Hematopoietic multipotent progenitor cell treated with erythropoietin and hydrocortisone succinate and interleukin-3 and kit ligand, for 8 days (in vitro differentiated cells): ENCODE measurements at regions not wholly inside any gene's neighbourhood (a gene's known extent, or its start where the extent isn't known, plus 50 kb on each side); places are given as distances from the start of the nearest gene placed in this dataset.
A peak's percentile ranks its signal among the peaks of the same experiment; 100 is the strongest.

Experiments used
- DNase-seq: peaks from one replicate; pipeline ENCODE4 v3.0.0-alpha.2; 2015

DNA sequence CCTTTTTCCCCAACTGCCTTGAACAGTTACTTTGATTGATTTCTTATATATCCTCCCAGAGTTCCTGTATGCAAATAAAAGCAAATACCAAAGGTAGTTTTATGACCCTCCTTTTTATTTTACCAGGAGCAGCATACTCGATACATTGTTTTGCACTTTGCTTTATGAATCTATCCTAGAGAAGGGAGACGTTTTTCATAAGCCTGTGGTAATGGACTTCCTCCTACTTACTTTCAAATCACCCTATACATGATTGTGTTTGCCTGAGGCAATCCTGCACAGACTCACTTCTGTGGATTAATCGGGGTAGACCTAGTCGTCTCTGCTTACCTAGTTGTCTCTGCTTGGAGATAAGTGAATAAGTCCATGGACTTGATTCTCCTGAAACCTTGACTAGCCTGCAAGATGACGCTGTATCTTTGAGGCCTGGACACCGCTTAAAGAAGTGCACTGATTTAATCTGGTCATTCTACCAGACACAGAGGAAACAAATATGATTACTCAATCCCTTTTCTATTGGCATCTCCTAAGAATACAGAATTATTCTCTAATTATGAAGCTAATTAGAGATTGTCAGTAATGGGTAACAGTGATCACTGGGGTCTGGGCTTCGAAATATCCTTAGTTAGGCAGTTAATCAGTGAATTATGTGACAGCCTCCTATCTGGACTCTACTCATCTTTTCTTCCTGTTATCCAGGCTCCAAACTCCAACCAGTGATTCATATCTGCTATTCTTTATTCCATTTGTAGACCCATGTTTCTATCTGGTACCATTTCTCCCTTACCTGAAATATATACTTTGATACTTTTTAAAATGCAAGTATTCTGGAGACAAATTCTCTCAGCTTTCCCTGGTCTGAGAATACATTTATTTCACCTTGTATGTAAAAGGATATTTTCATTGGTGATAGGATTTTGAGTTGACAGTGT lies 447.4 kb upstream of the TRIB2 start:
- no peak for DNase-seq

DNA sequence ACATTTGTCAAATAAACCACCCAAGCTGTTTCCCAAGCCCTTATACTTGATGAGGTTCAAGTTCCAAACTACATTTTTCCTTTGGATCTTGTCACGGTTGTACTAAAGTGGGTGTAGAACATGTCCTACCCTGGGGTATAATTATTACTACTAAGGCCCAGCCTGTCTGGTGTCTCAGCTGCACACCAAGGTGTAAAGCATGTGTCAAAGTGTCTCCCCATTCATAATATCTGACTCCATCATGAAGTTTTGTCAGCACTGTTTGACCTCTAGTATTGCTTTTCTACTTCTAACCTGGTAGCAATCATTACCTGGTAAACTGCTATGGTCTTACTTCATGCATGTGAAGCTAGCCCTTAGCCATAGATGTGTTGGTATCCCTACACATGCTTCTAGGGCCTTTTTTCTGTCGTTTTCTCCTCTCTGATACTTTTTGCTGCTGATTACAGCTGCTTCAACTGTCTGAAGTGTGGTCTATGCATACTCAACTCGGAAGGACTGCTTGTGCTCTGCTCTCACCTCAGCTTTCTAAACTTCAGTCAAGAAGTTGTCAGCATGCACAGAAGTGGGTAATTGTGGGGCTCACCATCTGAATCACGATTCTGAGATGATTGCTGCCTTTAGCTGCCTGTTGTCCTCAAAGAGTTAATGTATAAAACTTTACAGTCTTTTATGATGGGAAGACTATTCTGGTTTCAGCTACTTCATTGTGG lies 445.7 kb upstream of the TRIB2 start:
- DNase-seq, result no peak

DNA sequence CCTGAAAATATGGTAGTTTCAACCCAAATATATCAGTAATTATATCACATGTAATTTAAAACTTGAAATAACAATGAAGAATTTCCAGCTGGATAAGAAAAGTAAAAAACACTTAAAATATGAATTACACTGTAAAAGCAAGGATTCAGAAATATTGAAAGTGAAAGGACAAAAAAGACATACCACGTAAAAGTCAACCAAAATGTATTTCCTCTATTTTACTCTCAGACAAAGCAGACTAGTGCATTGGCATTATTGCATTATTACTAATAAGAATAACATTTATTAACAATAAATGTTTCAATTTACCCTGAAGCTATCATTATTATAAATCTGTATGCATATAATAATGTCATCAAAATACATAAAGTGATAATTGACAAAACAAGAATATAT lies 445.1 kb upstream of the TRIB2 start:
- DNase-seq, result no peak

DNA sequence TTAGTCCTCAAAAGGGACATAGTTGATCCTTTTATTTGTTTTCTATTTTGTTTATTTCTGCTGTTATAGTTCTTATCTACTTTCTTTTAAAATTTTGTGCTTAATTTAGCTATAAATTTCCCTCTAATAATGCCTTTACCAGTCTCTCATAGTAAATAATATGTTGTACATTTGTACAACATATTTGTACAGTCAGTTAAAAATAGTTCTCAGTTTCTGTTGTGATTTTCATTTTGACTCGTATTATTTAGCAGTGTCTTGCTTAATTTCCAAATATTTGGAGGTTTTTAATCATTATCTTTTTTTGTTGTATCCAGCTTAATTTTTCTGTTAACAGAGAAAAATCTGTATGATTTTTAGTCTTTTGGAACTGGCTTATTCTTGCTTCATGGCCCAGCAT lies 443.6 kb upstream of the TRIB2 start:
- DNase-seq, result no peak

DNA sequence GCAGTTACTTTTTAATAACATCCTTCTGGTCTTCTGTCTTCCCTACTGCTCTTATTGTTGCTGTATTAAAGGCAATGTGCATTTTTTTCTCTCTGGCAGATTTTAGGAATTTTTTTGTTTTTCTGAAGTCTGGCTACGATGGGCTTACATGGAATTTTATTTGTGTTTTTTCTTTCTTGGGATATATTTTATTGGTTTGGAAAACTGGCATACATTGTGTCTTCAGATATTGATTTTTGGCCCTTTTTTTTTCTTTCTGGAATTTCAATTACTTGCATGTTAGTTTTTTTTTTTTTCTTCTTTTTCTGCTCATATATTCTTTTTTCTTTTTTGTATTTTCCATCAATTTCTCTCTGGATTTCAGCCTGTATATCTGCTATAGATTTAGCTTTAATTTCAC lies 442.1 kb upstream of the TRIB2 start:
- no peak for DNase-seq

DNA sequence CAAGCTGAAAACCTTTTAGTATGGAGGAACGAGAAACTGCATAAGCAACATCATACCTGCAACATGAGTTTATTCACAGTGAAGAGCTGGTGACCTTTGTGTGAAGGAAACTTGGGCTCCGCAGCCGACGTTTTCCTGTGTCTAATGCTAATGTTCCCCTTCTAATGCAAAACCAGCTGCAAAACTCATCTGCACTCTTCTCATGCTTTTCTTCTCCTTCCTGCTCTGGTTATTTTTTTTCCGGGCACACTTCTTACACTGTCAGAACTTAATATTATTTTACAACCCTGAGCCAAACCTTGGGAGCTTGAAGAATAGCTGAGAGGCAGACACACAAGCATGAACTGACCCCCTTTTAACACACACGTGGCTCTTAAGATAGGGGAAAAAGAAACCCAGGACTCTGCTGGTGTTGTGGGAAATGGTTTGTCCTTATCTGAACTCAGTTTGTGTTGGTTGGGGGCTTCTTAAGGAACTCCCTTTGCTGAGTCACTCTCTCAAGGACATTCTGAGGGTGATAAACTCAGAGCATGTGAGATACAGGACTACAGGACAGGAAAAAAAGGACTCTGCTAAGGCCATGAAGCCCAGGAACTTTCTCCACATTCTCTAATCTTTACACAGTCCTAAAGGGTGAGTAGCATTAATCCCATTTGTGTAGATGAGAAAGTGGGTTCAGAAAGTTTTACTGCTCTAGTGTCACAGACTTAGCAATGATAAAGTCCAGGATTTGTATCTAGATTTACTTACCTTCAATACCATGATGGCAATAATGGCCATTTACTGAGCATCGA lies 439.3 kb upstream of the TRIB2 start:
- DNase-seq, result peak; percentile 97

DNA sequence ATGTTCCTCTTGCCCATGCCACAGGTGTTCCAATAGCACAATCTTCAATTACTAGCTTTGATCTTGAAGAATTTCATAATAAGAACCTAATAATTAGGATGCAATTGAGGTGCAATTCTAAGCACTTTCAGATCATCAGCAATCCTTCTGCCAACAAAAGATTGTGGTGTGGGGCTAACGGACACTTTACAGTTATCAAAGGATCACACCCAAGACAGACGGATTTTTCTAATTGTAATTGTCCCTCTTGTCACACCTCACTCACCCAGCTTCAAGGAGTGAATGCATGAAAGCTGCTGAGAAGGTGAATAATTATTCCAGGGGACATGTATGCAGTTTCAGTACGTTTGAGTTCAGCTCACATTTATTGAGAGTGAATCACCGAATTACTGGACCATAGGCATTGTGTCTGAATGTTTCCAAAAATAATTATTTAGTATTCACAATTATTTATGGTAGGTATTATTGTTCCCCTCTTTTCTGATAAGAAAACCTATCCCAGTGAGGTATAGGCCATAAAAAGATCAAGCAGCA lies 438.5 kb upstream of the TRIB2 start:
- peak; percentile 92 for DNase-seq

DNA sequence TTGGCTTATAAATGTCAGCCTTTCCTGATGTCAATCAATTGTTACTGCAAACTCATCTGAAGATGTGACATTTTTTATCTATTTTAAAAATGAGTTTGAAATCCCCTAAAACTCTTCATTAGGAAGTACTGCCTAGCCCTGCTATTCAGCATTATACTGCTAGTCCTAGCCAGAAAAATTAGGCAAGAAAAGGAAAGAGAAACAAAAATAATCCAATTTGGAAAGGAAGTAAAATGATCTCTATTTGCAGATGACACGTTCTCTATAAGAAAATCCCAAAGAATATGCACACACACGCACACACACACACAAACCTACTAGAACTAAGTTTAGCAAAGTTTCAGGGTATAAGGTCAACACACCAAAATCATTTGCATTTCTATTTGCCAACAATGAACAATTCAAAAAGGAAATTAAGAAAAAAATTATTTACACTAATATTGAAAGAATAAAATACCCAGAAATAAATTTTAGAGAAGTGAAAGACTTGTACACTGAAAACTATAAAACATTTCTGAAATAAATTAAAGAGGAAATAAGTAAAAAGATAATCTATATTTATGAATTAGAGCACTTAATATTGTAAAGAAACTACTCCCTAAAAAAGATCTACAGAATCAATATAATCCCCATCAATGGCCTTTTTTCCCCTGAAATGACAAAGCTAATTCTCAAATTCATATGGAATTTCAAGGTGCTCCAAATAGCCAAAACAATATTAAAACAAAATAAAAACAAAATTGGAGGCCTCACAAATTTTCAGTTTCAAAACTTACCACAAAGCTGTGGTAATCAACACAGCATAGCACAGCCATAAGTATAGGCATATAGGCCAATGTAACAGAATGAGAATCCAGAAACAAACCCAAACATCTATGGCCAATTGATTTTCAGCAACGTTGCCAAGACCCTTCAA lies 433.7 kb upstream of the TRIB2 start:
- DNase-seq, result no peak

DNA sequence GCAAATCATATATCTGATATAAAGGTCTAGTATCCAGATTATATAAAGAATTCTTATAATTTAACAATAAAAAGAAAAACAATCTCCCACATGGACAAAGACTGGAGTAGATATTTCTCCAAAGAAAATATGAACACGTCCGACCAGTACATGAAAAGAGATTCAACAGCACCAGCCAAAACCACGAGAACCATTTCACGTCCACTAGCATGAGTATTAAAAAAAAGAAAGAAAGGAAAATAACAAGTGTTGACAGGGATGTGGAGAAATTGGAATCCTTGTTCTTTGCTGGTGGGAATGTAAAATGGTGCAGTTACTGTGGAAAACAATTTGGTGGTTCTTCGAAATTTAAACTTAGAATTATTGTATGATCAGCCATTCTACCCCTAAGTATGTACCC lies 432.7 kb upstream of the TRIB2 start:
- no peak for DNase-seq

DNA sequence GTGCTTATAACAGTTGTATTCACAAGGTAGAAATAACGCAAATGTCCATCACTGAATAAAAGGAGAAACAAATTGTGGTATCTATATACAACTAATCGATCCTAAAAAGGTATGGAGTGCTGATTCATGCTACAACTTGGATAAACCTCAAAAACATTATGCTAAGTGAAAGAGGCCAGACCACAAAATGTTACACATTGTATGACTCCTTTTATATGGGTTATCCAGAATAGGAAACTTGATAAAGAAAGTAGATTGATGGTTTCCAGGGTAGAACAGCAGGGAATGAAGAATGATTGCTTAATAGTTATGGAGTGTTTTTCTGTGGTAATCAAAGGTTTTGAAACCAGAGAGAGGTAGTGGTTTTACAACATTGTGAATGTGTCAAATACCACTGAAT lies 432.2 kb upstream of the TRIB2 start:
- DNase-seq, result no peak

DNA sequence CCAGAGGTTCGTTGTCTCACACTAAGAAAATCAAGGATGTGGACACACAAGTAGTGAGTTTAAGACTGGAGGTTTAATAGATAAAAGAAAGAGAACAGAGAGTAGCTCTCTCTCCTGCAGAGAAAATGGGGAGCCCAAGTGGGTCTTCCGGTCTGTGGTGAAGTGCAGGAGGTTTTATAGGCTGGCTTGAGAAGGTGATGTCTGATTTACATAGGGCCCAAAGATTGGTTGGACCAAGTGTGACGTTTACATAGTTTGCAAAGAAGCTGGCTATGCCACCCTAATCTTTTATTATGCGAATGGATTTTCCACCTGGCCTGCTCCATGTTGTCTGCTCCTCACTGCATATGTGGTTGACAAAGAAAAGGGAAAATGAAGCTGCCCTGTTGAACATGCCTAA lies 430.4 kb upstream of the TRIB2 start:
- DNase-seq, result no peak

DNA sequence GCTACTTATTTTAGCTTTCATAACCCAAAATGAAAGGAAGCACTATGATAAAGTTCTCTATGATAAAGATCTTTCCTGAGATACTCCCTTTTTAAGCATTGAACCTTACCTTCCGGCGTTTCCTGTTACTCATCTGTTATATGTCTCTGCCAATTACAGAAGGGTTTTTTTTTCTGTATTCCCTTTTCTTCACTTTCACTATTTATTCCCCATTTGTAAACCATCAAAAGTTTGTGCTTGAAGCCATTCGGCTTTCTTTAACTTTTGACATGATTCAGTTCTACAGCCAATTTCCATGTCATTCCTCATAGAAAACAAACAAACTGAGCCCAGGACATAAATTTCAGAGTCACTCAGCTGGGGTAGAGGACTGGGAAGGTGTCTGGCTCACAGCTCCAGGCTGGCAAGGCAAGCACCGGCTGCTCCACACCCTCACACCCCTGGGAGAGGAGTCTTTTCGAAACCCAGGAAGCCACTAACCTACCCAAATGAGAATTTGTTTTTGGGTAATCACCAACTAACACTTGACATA lies 429.4 kb upstream of the TRIB2 start:
- no peak for DNase-seq

DNA sequence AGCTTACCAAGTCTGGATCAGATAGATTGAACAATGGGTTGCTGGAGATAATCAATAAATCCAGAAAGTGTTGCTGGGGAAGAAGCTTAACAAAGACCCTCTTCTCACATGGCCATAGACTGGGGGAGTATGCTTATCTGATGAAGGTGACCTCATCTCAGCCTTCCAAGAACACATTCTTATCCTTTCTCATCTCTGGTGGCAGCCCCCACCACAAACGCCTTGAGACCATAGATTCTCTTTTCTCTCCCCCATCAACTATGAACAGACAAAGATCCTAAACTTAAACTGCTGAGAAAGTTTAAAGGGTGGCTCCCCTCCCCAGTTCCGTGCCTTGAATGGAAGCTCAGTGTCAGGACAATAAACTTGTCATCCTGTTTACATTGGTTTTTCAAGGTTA lies 428.7 kb upstream of the TRIB2 start:
- DNase-seq, result no peak

DNA sequence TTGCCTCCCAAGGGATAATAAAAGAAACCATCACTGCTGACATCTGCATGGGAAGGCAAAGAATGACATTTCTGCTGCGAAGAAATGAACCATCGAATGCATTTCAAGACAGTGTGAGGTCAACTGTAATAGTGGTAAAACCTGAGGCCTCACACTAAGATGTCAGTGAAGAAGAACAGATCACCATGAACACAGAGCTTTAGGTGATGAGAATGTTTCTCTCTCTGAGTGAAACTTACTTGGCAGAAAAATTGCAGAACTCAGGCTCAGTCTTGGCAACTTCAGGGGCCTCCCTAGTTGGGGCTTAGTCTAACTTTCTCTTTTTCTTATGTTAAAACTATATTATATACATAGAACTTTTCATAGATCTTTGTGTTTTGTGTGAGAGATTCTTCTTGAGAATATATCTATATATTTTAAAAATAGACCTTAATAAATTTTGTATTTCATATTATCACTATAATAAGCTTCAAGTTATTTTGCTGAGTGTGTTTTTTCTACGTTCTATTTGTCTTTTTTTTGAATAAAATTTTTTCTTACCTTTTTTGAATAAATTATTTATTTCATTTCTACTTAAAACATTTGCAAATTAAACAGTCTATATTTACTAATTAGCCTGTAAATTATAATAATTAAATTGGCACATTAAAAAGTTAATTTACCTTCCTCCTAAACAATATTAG lies 427.5 kb upstream of the TRIB2 start:
- no peak for DNase-seq

DNA sequence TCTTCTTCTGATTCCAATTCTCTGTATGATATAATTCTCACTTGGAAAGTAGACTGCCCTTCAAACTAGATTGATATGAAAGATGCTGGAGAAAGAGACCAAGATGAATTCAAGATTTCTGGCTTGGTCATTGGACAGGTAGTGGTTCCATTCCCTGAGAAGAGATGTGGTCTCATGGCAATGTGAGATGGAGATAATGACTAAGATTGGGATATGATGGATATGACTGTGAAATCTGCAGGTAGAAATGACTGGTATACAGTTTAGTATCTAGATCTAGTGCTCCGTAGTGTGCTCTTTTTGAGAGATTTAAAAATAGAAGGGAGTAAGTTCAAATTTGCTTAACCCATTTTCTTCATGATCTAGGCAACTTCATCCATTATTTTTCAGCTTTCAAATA lies 425.4 kb upstream of the TRIB2 start:
- DNase-seq, result no peak

DNA sequence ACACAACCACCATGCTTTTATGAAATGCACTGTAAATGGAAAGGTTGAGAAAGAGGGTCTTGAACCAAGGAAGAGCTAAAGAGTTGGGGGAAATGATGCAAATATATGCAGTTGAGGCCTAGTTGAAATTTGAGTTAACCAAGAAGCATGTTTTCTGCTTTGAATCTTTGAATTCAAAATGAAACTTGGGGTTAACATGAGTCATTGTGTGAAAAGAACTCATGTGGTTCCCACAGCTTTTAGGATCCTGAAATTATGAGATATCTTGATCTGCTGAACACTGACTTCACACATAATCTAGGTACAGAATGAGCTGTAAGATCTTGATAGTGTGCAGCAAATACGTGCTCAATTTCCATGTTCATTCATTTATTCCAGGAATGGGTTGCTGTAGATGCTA lies 422.9 kb upstream of the TRIB2 start:
- DNase-seq, result no peak

DNA sequence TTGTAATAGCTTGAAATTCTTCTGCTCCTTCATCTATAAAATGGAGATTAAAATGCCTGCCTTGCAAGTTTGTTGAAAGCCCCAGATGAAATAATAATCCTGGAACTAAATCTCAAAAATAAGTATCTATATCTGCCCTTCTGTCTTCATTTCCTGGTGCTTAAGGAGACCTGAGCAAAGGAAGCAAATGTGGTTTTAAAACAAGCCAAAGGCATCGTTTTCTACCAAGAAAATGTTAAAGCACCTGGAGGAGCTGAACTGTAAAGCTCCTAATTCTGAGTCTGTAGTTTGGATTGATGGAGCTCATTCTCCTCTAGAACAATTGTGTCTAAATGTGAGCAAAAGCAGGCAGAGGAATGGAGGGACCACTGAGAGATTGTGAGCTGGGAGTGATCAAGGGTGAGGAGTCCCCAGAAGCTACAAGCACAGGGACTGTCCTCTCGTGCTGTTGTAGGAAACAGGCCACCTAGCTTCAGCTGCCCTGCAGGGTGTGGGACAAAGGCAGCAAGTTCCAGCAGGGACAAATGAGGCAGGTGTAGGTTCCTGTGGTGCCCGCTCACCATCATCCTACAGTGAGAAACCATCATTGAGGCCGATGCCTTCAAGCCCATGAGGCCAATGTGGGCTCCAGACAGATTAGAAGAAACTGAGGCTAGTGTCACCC lies 420.7 kb upstream of the TRIB2 start:
- DNase-seq, result no peak

DNA sequence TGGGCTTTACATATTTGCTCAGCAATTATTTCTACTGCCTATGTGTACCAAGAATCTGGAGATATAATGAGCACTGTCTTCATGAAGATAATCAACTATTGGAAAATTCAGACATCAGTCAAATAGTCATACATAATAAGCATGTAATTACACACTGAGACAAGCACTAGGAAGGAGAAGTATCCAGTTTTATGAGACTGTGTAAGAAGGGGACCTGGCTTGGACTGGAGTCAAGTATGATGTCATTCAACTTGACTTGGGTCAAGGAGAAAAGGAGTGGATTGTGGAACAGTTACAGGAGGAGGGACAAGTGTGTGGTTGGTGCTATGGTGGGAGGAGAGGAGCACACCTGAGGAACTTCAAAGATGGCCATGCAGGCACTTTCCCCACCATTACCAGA lies 419.8 kb upstream of the TRIB2 start:
- DNase-seq, result no peak

DNA sequence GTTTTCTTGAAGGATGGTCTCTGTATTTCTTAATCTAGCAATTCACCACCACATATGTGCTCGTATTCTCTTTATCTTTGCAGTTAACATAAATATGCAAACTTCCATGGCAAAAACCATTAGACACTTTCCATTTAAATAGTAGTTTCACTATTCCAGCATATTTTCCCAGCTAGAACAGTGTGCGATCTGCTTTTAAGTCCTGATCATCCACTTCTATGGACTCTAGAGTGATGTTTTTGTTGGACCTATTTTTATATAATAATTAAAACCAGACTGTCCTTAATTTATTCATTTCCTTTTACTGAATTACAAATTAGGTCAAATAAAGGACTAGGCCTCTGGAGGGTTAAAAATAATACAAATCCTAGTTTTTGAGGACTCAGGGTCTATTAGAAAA lies 418.4 kb upstream of the TRIB2 start:
- no peak for DNase-seq

DNA sequence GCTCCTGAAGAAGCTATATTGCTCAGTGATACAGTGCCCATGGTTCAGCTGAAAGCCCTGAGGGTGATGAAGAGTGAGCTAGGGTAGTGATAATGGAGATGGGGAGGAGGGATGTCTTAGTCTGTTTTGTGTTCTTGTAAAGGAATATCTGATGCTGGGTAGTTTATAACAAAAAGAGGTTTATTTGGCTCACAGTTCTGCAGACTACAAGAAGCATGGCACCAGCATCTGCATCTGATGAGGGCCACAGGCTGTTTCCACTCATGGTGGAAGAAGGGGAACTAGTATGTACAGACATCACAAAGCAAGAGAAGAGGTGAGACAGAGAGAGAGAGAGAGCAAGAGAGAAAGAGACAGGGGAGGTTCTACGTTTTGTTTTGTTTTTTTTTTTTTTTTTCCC lies 417.3 kb upstream of the TRIB2 start:
- DNase-seq, result no peak
